RPMI8226 (cell line): ENCODE measurements at regions not wholly inside any gene's neighbourhood (a gene's known extent, or its start where the extent isn't known, plus 50 kb on each side); places are given as distances from the start of the nearest gene placed in this dataset.
A peak's percentile ranks its signal among the peaks of the same experiment; 100 is the strongest.

ENCODE experiments used
- DNase-seq: peaks from one replicate; pipeline ENCODE4 v3.0.0-alpha.2; 2015

- DNase-seq: no peak
Observed at GRCh38 chr5:6806668-6807067, 93.4 kb downstream of the TENT4A start.

- no peak for DNase-seq
Observed at GRCh38 chr5:6808462-6808861, 95.2 kb downstream of the TENT4A start.

- DNase-seq: no peak
Observed at GRCh38 chr5:6810641-6811405, 97.6 kb downstream of the TENT4A start.

- no peak for DNase-seq
Observed at GRCh38 chr5:6812091-6812490, 98.9 kb downstream of the TENT4A start.

GRCh38 chr5:6812800-6813731, 99.8 kb downstream of the TENT4A start:
- no peak for DNase-seq

GRCh38 chr5:6814816-6815215, 101.6 kb downstream of the TENT4A start:
- no peak for DNase-seq

GRCh38 chr5:6818594-6819511, 105.6 kb downstream of the TENT4A start:
- no peak for DNase-seq

- DNase-seq: no peak
Observed at GRCh38 chr5:6819521-6819920, 106.3 kb downstream of the TENT4A start.

GRCh38 chr5:6820851-6821479, 107.7 kb downstream of the TENT4A start:
- DNase-seq: peak; percentile 45

- no peak for DNase-seq
Observed at GRCh38 chr5:6822068-6822467, 108.8 kb downstream of the TENT4A start.

GRCh38 chr5:6822556-6823343, 109.5 kb downstream of the TENT4A start:
- no peak for DNase-seq

GRCh38 chr5:6823996-6824395, 110.8 kb downstream of the TENT4A start:
- DNase-seq: no peak

- DNase-seq: no peak
Observed at GRCh38 chr5:6825678-6826244, 112.5 kb downstream of the TENT4A start.

GRCh38 chr5:6826756-6827155, 113.5 kb downstream of the TENT4A start:
- DNase-seq: no peak

- DNase-seq: peak; percentile 5
Observed at GRCh38 chr5:6827526-6828219, 114.4 kb downstream of the TENT4A start.

GRCh38 chr5:6829150-6829784, 116.0 kb downstream of the TENT4A start:
- DNase-seq: no peak

- no peak for DNase-seq
Observed at GRCh38 chr5:6830643-6831239, 117.5 kb downstream of the TENT4A start.

GRCh38 chr5:6831678-6832671, 118.7 kb downstream of the TENT4A start:
- no peak for DNase-seq
